ENCODE measurements at regions not wholly inside any gene's neighbourhood (a gene's known extent, or its start where the extent isn't known, plus 50 kb on each side); places are given as distances from the start of the nearest gene placed in this dataset.

- DNase-seq (peak in 1 of 2 donors; percentile 57), ATAC-seq (no peak)
- 72 to 78% (median 75%) methylated on average over 4 of the region's 4 CpGs for WGBS, 3 donors
- Histone ChIP-seq H3K27ac (no peak overlapping the region), H3K27me3 (ENCODE audit: insufficient read depth in 3 of 3, low read length in 2 of 3) (no peaks in the 10 kb centered on the region), H3K36me3 (ENCODE audit: insufficient read depth in 1 of 2, low read depth in 1 of 2) (no peaks in the 10 kb centered on the region), H3K9me3 (no peaks in the 10 kb centered on the region), H3K4me1 (peaks cover 4% of the 10 kb centered on the region), H3K4me3 (no peak overlapping the region)
- intact Hi-C loops (cut with DNase I): loop anchor here (5.0 to 10.0 kb wide), 5 partner anchors 138 to 250 kb away; partner anchors contain the start of gene PITX1 (in 1 of the 2)
- TF ChIP-seq CTCF (IDR thresholded peaks at IDR 0.05): no peak
Observed at GRCh38 chr5:135194573-135195269, 160.7 kb upstream of the PITX1 start.

GRCh38 chr5:135194126-135194488 lies 160.1 kb upstream of the PITX1 start:
- no peak for ATAC-seq
- peaks cover 4% of the 10 kb centered on the region for H3K4me1 ChIP-seq
- intact Hi-C loops (cut with DNase I): loop anchor here (5.0 to 10.0 kb wide), 5 partner anchors 138 to 249 kb away; partner anchors contain the start of gene PITX1 (in 1 of the 2)
- DNase-seq: no peak
- H3K4me3 ChIP-seq: no peak overlapping the region
- no peaks in the 10 kb centered on the region for H3K27me3 ChIP-seq (ENCODE audit: insufficient read depth in 3 of 3, low read length in 2 of 3)
- H3K27ac ChIP-seq: no peak overlapping the region
- H3K9me3 ChIP-seq: no peaks in the 10 kb centered on the region
- WGBS, 3 donors: 86 to 91% (median 86%) methylated on average over 2 of the region's 2 CpGs
- no peaks in the 10 kb centered on the region for H3K36me3 ChIP-seq (ENCODE audit: insufficient read depth in 1 of 2, low read depth in 1 of 2)
- TF ChIP-seq CTCF (IDR thresholded peaks at IDR 0.05): no peak

- no peak for TF ChIP-seq CTCF (IDR thresholded peaks at IDR 0.05)
- Histone ChIP-seq H3K4me3 (no peak overlapping the region), H3K9me3 (no peaks in the 10 kb centered on the region), H3K27me3 (ENCODE audit: insufficient read depth in 3 of 3, low read length in 2 of 3) (no peaks in the 10 kb centered on the region), H3K36me3 (ENCODE audit: insufficient read depth in 1 of 2, low read depth in 1 of 2) (no peaks in the 10 kb centered on the region), H3K27ac (no peak overlapping the region), H3K4me1 (peaks cover 4% of the 10 kb centered on the region)
- WGBS, 3 donors: 79 to 83% (median 81%) methylated on average over 8 of the region's 8 CpGs
- DNase-seq: no peak
- ATAC-seq: no peak
- intact Hi-C loops (cut with DNase I): loop anchor here (5.0 to 10.0 kb wide), 5 partner anchors 139 to 249 kb away; partner anchors contain the start of gene PITX1 (in 1 of the 2)
Observed at GRCh38 chr5:135193213-135194125, 159.4 kb upstream of the PITX1 start.

GRCh38 chr5:135192351-135192750 lies 158.3 kb upstream of the PITX1 start:
- Histone ChIP-seq H3K4me1 (peaks cover 4% of the 10 kb centered on the region), H3K9me3 (no peaks in the 10 kb centered on the region), H3K27ac (no peak overlapping the region), H3K4me3 (no peak overlapping the region), H3K36me3 (ENCODE audit: insufficient read depth in 1 of 2, low read depth in 1 of 2) (no peaks in the 10 kb centered on the region), H3K27me3 (ENCODE audit: insufficient read depth in 3 of 3, low read length in 2 of 3) (no peaks in the 10 kb centered on the region)
- no peak for DNase-seq
- no peak for ATAC-seq
- intact Hi-C loops (cut with DNase I): loop anchor here (5.0 to 10.0 kb wide), 5 partner anchors 140 to 248 kb away; partner anchors contain the start of gene PITX1 (in 1 of the 2)
- no peak for TF ChIP-seq CTCF (IDR thresholded peaks at IDR 0.05)
- 89 to 90% (median 90%) methylated on average over 7 of the region's 7 CpGs for WGBS, 3 donors

Measured in psoas muscle (tissue), 7 donors.